Left ventricle myocardium inferior (tissue), 1 donor: ENCODE measurements at regions not wholly inside any gene's neighbourhood (a gene's known extent, or its start where the extent isn't known, plus 50 kb on each side); places are given as distances from the start of the nearest gene placed in this dataset.

Experiments used
- DNase-seq: peaks from one replicate; pipeline ENCODE4 v3.0.0-alpha.2; 2020
- H3K27ac ChIP-seq: fragments of 200-600 bp; replicated peaks from 2 replicates; pipeline ENCODE4 v1.8.0; 2021
- H3K27me3 ChIP-seq: fragments of 200-600 bp; 2 replicates; pipeline ENCODE4 v1.8.0; 2021; ENCODE audit warnings: low read depth
- H3K36me3 ChIP-seq: fragments of 200-600 bp; 2 replicates; pipeline ENCODE4 v1.8.0; 2021
- H3K4me1 ChIP-seq: fragments of 200-600 bp; 2 replicates; pipeline ENCODE4 v1.8.0; 2021
- H3K4me3 ChIP-seq: fragments of 200-600 bp; 2 replicates; pipeline ENCODE4 v1.8.0; 2021; ENCODE audit warnings: mild to moderate bottlenecking, moderate library complexity
- H3K9me3 ChIP-seq: fragments of 200-600 bp; replicated peaks from 2 replicates; pipeline ENCODE4 v1.8.0; 2021
- intact Hi-C: fragments of 100-400 bp; cut with micrococcal nuclease; formaldehyde crosslinking; loops from one replicate; pipeline ENCODE4 v1.11.0; 2022
- TF ChIP-seq, protein P1 (sequence below): fragments of 200-600 bp; IDR thresholded peaks from 2 replicates; pipeline ENCODE4 v1.8.0; 2021; ENCODE audit warnings: antibody characterized with exemption, mild to moderate bottlenecking, borderline replicate concordance
- donor health status: DM: no; HTN: yes; CAD: no; lungs with severe emphysema.

DNA sequence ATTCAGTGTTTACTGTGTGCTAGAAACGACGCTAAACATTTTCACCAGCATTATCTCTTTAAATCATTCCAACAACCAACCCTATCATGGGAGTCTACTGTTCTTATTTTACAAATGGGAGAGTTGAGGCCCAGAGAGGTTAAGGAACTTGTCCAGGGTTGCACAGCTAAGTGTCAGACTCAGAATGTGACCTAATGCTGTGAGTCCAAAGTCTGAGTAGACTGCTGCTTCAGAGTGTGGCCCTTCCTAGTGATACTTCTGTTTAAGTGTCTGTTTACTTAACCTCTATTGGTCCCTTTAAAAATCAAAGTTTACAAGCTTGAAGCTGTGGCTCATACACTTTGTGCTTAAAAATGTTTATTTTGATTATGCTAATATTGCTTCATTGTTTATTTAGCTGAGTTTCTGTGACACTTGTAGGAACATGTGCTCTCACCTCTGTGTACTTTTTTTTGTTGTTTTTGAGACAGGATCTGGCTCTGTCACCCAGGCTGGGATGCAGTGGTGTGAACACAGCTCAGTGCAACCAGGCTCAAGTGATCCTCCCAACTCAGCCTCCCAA lies 84.4 kb upstream of the SYPL1 start:
- Histone ChIP-seq H3K4me1 (peaks cover 20% of the 10 kb centered on the region), H3K9me3 (no peaks in the 10 kb centered on the region), H3K4me3 (no peak overlapping the region), H3K27me3 (no peaks in the 10 kb centered on the region), H3K27ac (no peak overlapping the region), H3K36me3 (no peaks in the 10 kb centered on the region)
- intact Hi-C loops, result no loop called here
- no peak for DNase-seq
- TF ChIP-seq, protein P1, sequence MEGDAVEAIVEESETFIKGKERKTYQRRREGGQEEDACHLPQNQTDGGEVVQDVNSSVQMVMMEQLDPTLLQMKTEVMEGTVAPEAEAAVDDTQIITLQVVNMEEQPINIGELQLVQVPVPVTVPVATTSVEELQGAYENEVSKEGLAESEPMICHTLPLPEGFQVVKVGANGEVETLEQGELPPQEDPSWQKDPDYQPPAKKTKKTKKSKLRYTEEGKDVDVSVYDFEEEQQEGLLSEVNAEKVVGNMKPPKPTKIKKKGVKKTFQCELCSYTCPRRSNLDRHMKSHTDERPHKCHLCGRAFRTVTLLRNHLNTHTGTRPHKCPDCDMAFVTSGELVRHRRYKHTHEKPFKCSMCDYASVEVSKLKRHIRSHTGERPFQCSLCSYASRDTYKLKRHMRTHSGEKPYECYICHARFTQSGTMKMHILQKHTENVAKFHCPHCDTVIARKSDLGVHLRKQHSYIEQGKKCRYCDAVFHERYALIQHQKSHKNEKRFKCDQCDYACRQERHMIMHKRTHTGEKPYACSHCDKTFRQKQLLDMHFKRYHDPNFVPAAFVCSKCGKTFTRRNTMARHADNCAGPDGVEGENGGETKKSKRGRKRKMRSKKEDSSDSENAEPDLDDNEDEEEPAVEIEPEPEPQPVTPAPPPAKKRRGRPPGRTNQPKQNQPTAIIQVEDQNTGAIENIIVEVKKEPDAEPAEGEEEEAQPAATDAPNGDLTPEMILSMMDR, result no peak

DNA sequence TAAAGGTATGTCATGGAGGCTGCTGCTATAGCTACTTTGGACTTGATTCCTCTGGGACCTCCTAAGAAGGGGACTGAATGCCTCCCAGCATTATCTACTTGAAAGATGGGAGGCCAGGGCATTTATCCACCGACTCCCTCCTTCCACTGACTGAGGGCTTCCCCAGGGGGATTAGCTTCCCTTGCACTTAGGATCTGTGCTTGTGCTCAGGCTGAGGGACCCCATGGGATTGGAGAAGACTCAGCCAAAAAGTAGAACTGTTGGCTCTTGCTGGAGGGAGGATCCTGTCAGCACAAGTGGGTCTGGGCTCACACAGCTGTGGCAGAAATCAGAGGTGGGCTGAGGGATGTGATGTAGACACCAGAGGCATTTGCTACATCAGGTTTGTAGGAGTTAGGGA lies 81.5 kb upstream of the SYPL1 start:
- Histone ChIP-seq H3K27ac (no peak overlapping the region), H3K4me3 (no peak overlapping the region), H3K27me3 (no peaks in the 10 kb centered on the region), H3K36me3 (no peaks in the 10 kb centered on the region), H3K9me3 (no peaks in the 10 kb centered on the region), H3K4me1 (peaks cover 10% of the 10 kb centered on the region)
- TF ChIP-seq, protein P1, result no peak
- intact Hi-C loops, result no loop called here
- DNase-seq, result no peak

DNA sequence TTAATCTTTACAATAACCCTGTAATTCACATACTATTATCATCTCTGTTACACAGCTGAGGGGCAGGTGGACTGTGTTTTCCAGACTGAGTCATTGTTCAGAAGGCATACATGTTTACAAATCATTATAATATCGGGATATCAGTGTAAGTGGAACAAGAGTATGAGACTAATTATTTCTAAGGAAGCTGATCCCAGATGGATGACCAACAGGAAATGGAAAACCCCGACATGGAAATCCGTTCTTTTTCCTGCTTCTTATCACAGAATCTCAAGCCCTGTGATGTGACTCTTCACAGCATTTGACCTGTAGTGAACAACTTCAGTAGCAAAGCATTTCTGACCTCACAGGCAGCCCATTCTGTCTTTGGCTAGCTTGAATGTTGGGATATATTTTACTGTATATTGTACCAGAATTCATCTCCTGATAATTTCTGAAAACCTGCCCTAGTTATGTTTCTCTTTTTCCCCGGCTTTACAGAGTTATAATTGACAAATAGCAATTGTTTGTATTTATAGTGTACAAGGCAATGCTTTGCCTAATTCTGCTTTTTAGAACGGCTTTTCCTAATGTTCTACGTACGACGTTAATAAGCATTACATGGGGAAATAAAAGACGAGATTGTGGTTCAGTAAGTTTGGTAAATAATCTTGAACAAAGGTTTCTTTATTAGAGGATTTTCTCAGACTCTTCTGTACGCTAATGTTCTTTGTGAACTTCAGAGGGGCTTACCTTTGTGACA lies 78.6 kb upstream of the SYPL1 start:
- H3K36me3 ChIP-seq, result no peaks in the 10 kb centered on the region
- H3K27me3 ChIP-seq, result no peaks in the 10 kb centered on the region
- H3K9me3 ChIP-seq, result peaks cover 10% of the 10 kb centered on the region
- TF ChIP-seq, protein P1, result no peak
- H3K4me1 ChIP-seq, result peaks cover 5% of the 10 kb centered on the region
- H3K4me3 ChIP-seq, result no peak overlapping the region
- intact Hi-C loops, result no loop called here
- no peak overlapping the region for H3K27ac ChIP-seq
- no peak for DNase-seq

DNA sequence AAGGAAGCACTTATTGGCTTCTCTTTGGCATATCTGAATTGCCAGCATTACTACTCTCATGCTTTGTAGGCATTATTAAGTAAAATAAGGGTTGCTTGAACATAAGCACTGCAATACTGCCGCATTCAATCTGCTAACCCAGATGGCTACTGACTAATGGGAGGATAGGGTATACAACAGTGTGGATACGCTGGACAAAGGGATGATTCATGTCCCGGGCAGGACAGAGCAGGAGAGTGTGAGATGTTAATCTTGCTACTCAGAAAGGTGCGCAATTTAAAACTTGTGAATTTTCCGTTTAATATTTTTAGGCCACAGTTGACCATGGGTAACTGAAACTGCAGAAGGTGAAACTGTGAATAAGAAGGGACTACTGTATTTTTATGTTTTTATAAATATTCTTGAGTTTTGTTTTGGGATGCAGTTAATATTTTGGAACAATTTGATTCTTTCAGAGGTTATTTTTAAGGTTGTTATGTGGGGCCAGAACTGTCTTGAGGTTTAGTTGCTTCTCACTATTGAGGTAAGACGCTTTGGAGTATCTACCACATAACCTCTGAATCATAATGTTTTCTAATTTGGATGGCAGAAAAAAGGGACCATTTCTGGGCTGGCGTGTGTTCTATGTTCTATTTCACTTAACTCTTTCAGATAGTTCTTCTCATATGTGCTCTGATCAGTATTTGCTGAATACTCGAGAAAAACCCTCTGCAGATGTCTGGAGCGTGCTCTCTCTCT lies 75.7 kb upstream of the SYPL1 start:
- H3K9me3 ChIP-seq, result peaks cover 10% of the 10 kb centered on the region
- H3K4me1 ChIP-seq, result peaks cover 5% of the 10 kb centered on the region
- TF ChIP-seq, protein P1, result no peak
- DNase-seq, result no peak
- intact Hi-C loops, result no loop called here
- H3K27me3 ChIP-seq, result no peaks in the 10 kb centered on the region
- no peaks in the 10 kb centered on the region for H3K36me3 ChIP-seq
- no peak overlapping the region for H3K27ac ChIP-seq
- H3K4me3 ChIP-seq, result no peak overlapping the region

DNA sequence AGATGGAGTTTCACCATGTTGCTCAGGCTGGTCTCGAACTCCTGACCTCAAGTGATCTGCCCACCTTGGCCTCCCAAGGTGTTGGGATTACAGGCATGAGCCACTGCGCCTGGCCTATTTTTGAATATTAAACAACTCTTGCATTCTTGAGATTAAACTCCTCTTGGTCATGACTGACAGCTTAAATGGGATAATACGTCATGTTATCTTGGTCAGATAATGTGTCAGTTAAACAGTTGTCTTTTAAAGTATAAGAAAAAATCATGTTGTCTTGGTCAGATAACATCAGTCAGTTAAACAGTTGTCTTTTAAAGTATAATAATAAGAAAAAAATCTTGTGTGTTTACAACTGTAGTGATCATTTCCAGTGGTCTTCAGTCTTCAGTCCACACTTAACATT lies 73.6 kb upstream of the SYPL1 start:
- Histone ChIP-seq H3K4me1 (no peaks in the 10 kb centered on the region), H3K36me3 (no peaks in the 10 kb centered on the region), H3K9me3 (peaks cover 10% of the 10 kb centered on the region), H3K27me3 (no peaks in the 10 kb centered on the region), H3K27ac (no peak overlapping the region), H3K4me3 (no peak overlapping the region)
- TF ChIP-seq, protein P1, result no peak
- DNase-seq, result no peak
- intact Hi-C loops, result no loop called here
